NCI-H1436 (cell line): ENCODE measurements at regions not wholly inside any gene's neighbourhood (a gene's known extent, or its start where the extent isn't known, plus 50 kb on each side); places are given as distances from the start of the nearest gene placed in this dataset.
"Not testable (repeated sequence)": the region's sequence is repeated elsewhere in the genome, so short reads cannot be mapped to it uniquely, and the experiment has no call there.

Experiments
- DNase-seq: peaks from one replicate; lab custom pipeline; 2025; lab: John Stamatoyannopoulos, UW

DNA sequence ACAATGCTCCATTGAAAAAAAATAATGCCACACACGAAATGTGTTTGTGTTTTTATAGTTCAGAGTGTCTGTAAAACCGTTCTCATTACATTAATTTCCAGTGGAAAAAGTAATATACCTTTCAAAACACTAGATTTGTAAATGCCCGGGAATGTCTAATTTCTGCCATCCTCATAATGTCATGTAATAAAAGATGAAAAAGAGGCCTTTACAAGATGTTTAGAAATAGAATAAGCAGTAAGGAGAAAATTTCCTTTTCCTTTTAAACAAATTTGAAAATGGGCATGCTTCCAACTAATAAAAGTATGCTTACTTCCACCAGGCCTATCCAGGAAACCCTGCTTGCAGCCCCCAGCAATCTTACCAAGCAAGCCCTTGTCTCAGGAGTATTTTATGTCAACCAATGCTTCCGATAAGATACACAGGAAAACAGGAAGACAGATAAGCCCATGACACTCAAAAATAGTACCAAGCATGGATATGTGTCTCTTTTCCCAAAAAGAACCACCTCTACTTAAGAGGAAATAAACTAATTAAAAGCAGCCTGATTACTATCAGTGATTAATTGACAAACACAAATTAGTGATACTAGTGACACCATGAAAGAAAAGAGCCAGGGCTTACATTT lies 894.7 kb upstream of the INTU start:
- DNase-seq: no peak

DNA sequence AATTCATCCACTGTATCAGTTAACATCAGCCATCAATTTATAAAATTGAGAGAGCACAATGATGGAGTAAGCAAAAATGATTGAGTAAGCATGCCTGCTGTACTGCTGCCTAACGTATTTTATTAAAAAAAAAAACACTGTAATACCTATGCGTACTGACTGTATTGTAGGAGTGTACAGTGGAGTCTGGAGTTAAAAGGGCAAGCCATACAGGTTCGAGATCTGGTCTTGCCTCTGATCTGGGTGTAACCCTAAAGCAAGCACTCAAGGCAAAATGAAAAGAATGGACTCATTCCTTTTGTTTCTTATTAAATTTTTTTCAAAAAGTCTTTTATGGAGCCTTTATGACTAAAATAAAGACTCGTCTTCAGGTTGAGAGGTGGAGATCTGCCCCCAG lies 894.2 kb upstream of the INTU start:
- DNase-seq: no peak

DNA sequence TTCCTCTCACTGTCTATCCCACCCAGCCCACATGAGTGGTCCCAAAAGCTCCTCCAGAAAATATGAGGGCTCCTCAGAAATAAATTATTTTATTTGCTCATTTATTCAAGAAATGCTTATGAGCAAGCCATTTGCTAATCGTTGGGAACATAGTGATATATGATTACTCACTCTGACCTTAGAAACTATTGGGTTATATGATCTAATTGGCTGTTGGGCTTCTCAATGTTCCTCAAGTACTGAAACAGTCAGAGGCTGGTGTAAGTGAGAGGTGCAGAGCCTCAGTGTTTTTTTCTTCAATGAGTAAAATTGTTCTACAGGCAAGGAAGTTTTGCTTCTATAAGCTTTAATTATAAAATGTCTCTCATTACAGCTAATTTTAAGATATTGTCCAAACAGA lies 893.8 kb upstream of the INTU start:
- no peak for DNase-seq

- no peak for DNase-seq
Observed at GRCh38 chr4:126740687-126741086, 892.1 kb upstream of the INTU start.

DNA sequence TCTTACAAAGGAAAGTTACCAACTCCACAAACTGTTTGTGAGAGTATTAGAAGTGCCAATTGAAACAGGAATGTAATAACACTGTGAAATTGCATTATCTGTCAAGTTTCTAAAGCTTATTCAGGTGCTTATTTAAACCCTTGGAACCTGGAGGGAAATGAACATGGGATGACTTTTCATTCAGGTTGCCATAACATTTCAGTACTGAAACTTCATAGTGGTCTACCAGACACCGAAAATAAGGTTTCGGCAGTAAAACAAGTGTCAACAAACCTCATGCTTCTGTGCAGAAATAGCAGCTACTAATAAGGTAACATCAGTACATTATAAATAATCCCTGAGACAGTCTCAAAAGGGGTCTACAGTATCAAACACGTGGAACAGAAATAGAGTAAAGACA lies 890.7 kb upstream of the INTU start:
- no peak for DNase-seq

DNA sequence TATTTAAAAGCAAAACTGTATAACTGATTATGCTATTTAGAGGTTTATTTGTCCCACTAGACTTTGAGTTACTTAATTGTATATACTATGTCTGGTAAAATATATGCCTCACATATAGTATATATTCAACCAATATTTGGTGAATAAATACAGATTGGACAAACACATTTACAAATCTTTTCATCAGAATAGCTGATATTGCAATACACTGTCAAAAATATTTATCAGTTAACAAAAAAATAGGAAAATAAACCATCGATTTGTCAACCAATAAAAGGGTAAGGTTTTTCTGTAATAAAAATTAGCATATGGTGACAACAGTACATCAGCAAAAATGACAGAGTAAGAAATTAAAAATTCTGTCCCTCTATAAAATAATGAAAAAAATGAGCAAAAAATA lies 889.9 kb upstream of the INTU start:
- no peak for DNase-seq

DNA sequence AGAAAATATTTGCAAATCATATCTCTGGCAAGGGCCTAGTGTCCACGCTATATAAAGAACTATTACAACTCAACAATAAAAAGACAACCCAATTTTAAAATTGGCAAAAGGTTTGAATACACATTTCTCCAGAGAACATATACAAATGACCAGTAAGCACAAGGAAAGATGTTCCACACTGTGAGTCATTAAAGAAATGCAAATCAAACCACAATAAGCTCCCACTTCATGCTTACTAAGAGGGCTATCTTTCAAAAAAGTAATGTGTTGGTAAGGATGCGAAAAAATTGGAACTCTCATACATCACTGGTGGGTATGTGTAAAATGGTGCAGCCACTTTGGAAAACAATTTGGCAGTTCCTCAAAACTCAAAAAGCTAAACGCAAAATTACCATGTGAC lies 884.0 kb upstream of the INTU start:
- DNase-seq: no peak

DNA sequence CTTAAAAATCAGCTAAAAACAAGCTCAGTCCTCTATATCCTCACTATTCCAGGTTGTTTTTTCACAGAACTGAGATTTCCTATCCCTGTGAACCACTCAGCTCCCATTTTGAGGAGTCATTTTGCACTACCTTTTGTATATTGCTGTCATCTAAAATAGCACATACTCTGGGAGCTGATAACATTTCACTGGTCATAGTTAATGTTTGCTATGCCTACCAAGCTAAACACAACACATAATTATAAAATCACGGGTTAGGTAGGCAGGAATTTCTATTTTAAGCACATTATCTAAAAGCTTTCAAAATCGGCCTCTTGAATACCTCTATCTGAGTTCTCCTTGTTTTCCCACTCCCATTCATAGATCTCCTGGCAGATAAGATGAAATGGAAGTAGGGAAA lies 882.0 kb upstream of the INTU start:
- DNase-seq: no peak

- no peak for DNase-seq
Observed at GRCh38 chr4:126752126-126752525, 880.6 kb upstream of the INTU start.

- no peak for DNase-seq
Observed at GRCh38 chr4:126752702-126753101, 880.1 kb upstream of the INTU start.

- no peak for DNase-seq
Observed at GRCh38 chr4:126753592-126753991, 879.2 kb upstream of the INTU start.

DNA sequence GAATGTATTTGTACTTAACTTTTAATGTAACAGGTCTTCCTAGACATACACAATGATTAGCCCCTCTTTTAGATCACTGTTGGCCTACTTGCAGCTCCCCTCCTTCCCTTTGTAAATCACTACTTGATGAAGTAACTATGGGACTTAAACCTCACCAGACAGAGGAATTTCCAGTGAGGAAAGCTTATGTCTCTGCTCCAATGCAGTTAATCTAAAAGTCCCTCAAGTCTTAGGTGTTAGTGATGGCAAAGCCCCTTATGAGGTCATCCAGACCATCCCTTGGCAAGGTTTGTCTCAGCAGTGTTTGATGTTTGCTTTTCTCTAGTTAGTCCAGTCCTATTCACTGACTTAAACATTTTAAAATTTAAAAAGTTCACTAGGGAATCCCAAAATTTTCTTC lies 877.3 kb upstream of the INTU start:
- DNase-seq: no peak

DNA sequence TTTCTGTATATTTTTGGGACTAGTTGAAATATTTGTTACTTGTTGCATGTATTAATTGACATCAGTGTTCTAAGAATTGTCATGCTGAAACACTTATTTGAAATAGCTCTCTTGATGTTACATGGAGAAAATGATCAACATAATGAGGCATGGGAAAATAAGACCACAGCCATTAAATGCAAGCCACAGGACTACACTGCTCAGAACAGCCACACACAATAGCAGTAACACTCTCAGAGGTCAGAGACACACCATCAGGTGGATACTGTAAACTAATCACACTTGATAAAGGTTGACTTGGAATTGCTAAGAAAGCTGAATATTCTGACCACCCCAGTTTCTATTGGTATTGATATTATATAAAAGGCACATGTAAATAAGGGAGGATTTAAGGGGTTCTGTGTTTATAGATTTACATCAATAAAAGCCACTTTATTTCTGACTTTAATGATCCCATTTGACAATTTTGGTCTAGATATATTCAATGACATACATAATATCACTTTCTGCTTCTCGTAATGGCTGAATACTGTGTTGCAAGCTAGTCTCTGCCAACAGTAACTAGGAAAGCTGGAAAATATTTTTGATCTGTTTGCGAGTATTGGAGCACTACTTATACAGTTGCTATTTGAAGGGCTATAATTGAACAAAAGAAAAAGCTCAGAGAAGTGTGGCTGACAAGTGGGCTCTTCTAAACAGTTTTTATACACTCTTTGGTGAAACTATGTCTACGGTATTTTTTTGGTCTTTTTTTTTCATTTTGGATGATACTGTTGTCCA lies 876.5 kb upstream of the INTU start:
- DNase-seq: no peak

DNA sequence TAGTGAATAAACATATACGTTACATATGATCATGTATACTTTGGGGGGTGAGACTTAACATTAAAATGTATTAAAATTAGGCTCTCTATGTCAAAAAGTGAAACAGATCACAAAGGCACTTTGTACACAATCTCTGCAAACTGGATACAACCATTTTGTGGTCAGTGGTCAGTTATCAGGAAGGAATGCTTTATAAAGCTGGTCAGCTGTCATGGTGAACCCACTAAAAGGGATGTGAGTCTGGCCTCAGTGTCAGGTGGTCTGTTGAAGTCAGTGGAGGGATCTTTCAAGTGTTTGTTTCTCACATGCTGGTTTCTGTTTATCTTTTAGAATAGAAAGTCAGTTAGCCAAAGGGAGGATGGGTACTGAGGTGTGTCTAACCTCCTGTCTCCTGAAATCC lies 875.5 kb upstream of the INTU start:
- no peak for DNase-seq

DNA sequence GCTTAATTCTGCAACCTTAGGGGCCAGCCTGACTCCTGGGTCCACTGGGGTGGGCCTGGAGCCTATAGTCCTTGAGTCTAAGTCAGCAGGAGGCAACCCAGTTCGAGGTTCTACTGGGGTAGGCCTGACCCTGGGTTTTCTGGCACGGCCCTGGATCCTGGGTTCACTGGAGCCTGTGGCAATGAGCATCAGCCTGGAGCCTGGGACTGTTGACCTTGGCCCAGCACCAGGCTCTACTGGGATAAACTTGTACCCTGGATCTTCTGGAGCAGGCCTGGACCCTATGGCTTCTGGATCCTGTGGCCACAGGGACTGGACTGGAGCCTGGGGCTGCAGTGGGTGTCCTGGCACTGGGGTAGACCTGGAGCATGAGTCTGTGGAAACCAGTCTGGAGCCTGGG lies 874.3 kb upstream of the INTU start:
- DNase-seq: no peak

DNA sequence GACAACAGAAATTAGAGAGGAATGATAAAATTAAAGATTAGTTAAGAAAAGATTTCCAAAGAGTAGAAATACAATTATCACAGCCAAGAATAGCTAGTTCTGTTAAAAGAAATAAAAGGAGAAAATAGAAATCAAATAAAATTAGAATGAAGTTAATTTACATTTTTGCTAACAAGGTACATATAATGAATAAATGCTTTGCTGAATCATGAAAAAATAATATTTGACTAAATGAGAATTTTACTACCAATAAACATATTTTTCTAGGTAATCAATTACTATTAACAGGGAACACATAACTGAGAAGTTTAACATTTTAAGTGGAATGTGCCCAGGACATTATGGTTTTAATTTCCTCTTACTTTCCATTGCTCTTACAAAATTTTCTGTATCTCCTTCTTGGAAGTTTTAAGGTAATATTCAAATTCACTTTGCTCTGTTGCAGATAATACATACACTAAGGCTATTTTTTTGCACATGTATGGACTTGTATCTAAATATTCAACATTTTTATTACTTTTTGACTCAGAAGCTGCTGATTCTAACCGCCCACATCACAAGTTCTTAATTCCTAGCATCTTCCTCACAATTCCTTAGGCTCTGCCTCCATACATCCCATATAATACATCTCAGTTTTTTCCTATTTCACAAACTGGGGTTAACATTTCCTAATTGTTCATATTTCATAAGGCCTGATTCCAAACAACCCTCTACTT lies 870.7 kb upstream of the INTU start:
- DNase-seq: no peak

GRCh38 chr4:126762663-126763247 lies 870.0 kb upstream of the INTU start:
- DNase-seq: no peak

- DNase-seq: no peak
Observed at GRCh38 chr4:126766241-126766640, 866.5 kb upstream of the INTU start.

GRCh38 chr4:126768338-126768737 lies 864.4 kb upstream of the INTU start:
- no peak for DNase-seq

DNA sequence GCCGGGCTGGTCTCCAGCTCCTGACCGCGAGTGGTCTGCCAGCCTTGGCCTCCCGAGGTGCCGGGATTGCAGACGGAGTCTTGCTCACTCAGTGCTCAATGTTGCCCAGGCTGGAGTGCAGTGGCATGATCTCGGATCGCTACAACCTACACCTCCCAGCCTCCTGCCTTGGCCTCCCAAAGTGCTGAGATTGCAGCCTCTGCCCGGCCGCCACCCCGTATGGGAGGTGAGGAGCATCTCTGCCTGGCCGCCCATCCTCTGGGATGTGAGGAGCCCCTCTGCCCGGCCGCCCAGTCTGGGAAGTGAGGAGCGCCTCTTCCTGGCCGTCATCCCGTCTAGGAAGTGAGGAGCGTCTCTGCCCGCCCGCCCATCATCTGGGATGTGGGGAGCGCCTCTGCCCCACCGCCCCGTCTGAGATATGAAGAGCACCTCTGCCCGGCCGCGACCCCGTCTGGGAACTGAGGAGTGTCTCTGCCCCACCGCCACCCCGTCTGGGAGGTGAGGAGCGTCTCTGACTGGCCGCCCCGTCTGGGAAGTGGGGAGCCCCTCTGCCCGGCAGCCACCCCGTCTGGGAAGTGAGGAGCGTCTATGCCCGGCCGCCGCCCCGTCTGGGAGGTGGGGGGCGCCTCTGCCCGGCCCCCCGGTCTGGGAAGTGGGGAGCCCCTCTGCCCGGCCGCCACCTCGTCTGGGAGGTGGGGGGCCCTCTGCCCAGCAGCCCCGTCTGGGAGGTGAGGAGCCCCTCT lies 861.8 kb upstream of the INTU start:
- not testable (repeated sequence) for DNase-seq

- DNase-seq: not testable (repeated sequence)
Observed at GRCh38 chr4:126771618-126772017, 861.1 kb upstream of the INTU start.

- no peak for DNase-seq
Observed at GRCh38 chr4:126772662-126773061, 860.1 kb upstream of the INTU start.
